ENCODE measurements at regions not wholly inside any gene's neighbourhood (a gene's known extent, or its start where the extent isn't known, plus 50 kb on each side); places are given as distances from the start of the nearest gene placed in this dataset.

GRCh38 chr11:39037611-39038010, 2421.8 kb downstream of the LRRC4C start:
- TF ChIP-seq POLR2AphosphoS5 (IDR thresholded peaks at IDR 0.05): no peak
- TF ChIP-seq, protein P1, sequence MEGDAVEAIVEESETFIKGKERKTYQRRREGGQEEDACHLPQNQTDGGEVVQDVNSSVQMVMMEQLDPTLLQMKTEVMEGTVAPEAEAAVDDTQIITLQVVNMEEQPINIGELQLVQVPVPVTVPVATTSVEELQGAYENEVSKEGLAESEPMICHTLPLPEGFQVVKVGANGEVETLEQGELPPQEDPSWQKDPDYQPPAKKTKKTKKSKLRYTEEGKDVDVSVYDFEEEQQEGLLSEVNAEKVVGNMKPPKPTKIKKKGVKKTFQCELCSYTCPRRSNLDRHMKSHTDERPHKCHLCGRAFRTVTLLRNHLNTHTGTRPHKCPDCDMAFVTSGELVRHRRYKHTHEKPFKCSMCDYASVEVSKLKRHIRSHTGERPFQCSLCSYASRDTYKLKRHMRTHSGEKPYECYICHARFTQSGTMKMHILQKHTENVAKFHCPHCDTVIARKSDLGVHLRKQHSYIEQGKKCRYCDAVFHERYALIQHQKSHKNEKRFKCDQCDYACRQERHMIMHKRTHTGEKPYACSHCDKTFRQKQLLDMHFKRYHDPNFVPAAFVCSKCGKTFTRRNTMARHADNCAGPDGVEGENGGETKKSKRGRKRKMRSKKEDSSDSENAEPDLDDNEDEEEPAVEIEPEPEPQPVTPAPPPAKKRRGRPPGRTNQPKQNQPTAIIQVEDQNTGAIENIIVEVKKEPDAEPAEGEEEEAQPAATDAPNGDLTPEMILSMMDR (IDR thresholded peaks at IDR 0.05): no peak

Data from stomach (tissue), 4 donors.